ENCODE measurements at regions not wholly inside any gene's neighbourhood (a gene's known extent, or its start where the extent isn't known, plus 50 kb on each side); places are given as distances from the start of the nearest gene placed in this dataset.

DNA sequence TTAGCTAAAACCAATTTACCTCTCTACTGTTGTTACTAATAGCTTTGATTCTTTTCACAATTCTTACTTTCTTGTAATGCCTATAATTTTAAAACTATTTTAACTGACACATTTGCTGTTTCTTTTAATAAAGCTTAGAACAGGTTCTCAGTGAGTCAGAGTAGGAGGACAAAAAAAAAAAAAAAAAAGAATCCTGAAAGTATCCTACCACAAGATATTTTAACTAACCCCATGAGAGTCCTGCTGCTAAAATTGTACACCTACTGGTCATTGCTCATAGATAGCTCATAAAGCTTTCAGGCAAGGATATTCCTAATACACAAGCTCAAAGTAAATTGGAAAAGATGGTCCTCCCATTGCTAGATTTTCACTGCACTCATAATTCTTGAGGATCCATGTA, 301.0 kb downstream of the CENPW start:
- TF ChIP-seq, protein P1, sequence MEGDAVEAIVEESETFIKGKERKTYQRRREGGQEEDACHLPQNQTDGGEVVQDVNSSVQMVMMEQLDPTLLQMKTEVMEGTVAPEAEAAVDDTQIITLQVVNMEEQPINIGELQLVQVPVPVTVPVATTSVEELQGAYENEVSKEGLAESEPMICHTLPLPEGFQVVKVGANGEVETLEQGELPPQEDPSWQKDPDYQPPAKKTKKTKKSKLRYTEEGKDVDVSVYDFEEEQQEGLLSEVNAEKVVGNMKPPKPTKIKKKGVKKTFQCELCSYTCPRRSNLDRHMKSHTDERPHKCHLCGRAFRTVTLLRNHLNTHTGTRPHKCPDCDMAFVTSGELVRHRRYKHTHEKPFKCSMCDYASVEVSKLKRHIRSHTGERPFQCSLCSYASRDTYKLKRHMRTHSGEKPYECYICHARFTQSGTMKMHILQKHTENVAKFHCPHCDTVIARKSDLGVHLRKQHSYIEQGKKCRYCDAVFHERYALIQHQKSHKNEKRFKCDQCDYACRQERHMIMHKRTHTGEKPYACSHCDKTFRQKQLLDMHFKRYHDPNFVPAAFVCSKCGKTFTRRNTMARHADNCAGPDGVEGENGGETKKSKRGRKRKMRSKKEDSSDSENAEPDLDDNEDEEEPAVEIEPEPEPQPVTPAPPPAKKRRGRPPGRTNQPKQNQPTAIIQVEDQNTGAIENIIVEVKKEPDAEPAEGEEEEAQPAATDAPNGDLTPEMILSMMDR (IDR thresholded peaks at IDR 0.05), result no peak
- TF ChIP-seq POLR2A (IDR thresholded peaks at IDR 0.05), result no peak
